ENCODE measurements at regions not wholly inside any gene's neighbourhood (a gene's known extent, or its start where the extent isn't known, plus 50 kb on each side); places are given as distances from the start of the nearest gene placed in this dataset.

DNA sequence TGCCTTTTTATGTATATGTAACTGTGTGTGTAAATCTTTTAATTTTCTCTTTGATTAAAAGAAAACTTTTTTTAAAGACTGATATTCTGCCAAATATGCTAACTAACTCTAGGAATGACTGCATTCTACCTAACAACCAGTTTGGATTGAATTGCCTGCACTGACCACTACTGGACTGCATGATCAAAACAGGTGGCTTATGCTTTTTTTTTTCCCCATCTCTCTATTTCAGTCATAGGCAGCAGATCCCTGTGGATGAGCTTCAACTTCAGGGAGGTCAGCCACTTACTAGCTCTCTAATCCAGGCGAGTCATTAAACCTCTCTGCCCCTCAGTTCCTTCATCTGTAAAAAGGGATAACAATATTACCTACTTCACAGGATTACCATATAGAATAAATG is 138.6 kb upstream of the SERTAD2 start:
- H3K9me3 ChIP-seq (replicated peaks in 1 of 2; ENCODE audit: control insufficient read depth in 2 of 2, insufficient read depth in 1 of 2, low read depth in 1 of 2, low read length in 2 of 2) = no peaks in the 10 kb centered on the region
- no peak overlapping the region for H2BK5ac ChIP-seq (ENCODE audit: low read length)
- no peak overlapping the region for H3K4me2 ChIP-seq (ENCODE audit: insufficient read depth, low read length, poor library complexity, severe bottlenecking)
- H3K79me1 ChIP-seq (ENCODE audit: low read depth, low read length) = no peaks in the 10 kb centered on the region
- H3K27me3 ChIP-seq (ENCODE audit: control insufficient read depth in 3 of 3, insufficient read depth in 3 of 3, low read depth in 1 of 3, low read length in 3 of 3) = peaks cover 0 to 24% (median 0%) of the 10 kb centered on the region in 3 experiments
- no peak overlapping the region for H2AFZ ChIP-seq (ENCODE audit: low read length)
- H3K9ac ChIP-seq (ENCODE audit: low read depth, low read length, poor library complexity) = no peak overlapping the region
- no peak overlapping the region for H2BK120ac ChIP-seq (ENCODE audit: low read depth, low read length)
- DNase-seq (ENCODE audit: low spot score) = no peak
- H3K14ac ChIP-seq (ENCODE audit: low read length) = no peak overlapping the region
- no peak overlapping the region for H2BK15ac ChIP-seq (ENCODE audit: low read length)
- no peak overlapping the region for H3K4me3 ChIP-seq (ENCODE audit: low read length in 2 of 2)
- H3K18ac ChIP-seq (ENCODE audit: low read length) = no peak overlapping the region
- H3K4me1 ChIP-seq (ENCODE audit: control insufficient read depth in 2 of 2, insufficient read depth in 1 of 2, low read depth in 1 of 2, low read length in 2 of 2) = peaks cover 0 to 2% of the 10 kb centered on the region in 2 donors
- no peak overlapping the region for H4K8ac ChIP-seq (ENCODE audit: low read depth, low read length)
- H2AK5ac ChIP-seq (ENCODE audit: low read depth, low read length) = no peak overlapping the region
- no peak overlapping the region for H2BK12ac ChIP-seq (ENCODE audit: low read length)
- no peaks in the 10 kb centered on the region for H3K36me3 ChIP-seq (replicated peaks in 1 of 2; ENCODE audit: control insufficient read depth in 2 of 2, insufficient read depth in 2 of 2, low read length in 2 of 2)
- H3K4ac ChIP-seq (ENCODE audit: low read length) = no peak overlapping the region
- WGBS, 2 donors (ENCODE audit: extremely low coverage in 2 of 2, insufficient read length in 2 of 2, insufficient replicate concordance in 1 of 2) = no CpG with 5 or more reads among the region's 1 CpG
- H3K23ac ChIP-seq (ENCODE audit: low read depth, low read length, poor library complexity) = no peak overlapping the region
- no peak overlapping the region for H4K91ac ChIP-seq (ENCODE audit: low read depth, low read length, poor library complexity)
- no peak overlapping the region for H3K27ac ChIP-seq (replicated peaks; ENCODE audit: low read length)

- H2AK5ac ChIP-seq (ENCODE audit: low read depth, low read length) = no peak overlapping the region
- H2BK120ac ChIP-seq (ENCODE audit: low read depth, low read length) = no peak overlapping the region
- no peak overlapping the region for H3K4me3 ChIP-seq (ENCODE audit: low read length in 2 of 2)
- H3K4me1 ChIP-seq (ENCODE audit: control insufficient read depth in 2 of 2, insufficient read depth in 1 of 2, low read depth in 1 of 2, low read length in 2 of 2) = peaks cover 0 to 2% of the 10 kb centered on the region in 2 donors
- H3K36me3 ChIP-seq (replicated peaks in 1 of 2; ENCODE audit: control insufficient read depth in 2 of 2, insufficient read depth in 2 of 2, low read length in 2 of 2) = no peaks in the 10 kb centered on the region
- no peak overlapping the region for H4K91ac ChIP-seq (ENCODE audit: low read depth, low read length, poor library complexity)
- H3K18ac ChIP-seq (ENCODE audit: low read length) = no peak overlapping the region
- no peaks in the 10 kb centered on the region for H3K9me3 ChIP-seq (replicated peaks in 1 of 2; ENCODE audit: control insufficient read depth in 2 of 2, insufficient read depth in 1 of 2, low read depth in 1 of 2, low read length in 2 of 2)
- no peak overlapping the region for H3K27ac ChIP-seq (replicated peaks; ENCODE audit: low read length)
- no peak overlapping the region for H2BK12ac ChIP-seq (ENCODE audit: low read length)
- H2BK15ac ChIP-seq (ENCODE audit: low read length) = no peak overlapping the region
- no peak overlapping the region for H2BK5ac ChIP-seq (ENCODE audit: low read length)
- H3K9ac ChIP-seq (ENCODE audit: low read depth, low read length, poor library complexity) = no peak overlapping the region
- no peak for DNase-seq (ENCODE audit: low spot score)
- no peak overlapping the region for H3K4me2 ChIP-seq (ENCODE audit: insufficient read depth, low read length, poor library complexity, severe bottlenecking)
- H2AFZ ChIP-seq (ENCODE audit: low read length) = no peak overlapping the region
- no peaks in the 10 kb centered on the region for H3K79me1 ChIP-seq (ENCODE audit: low read depth, low read length)
- no peak overlapping the region for H3K14ac ChIP-seq (ENCODE audit: low read length)
- peaks cover 0 to 31% (median 0%) of the 10 kb centered on the region in 3 experiments for H3K27me3 ChIP-seq (ENCODE audit: control insufficient read depth in 3 of 3, insufficient read depth in 3 of 3, low read depth in 1 of 3, low read length in 3 of 3)
- no peak overlapping the region for H3K4ac ChIP-seq (ENCODE audit: low read length)
- WGBS, 2 donors (ENCODE audit: extremely low coverage in 2 of 2, insufficient read length in 2 of 2, insufficient replicate concordance in 1 of 2) = no CpG with 5 or more reads among the region's 5 CpGs
- H4K8ac ChIP-seq (ENCODE audit: low read depth, low read length) = no peak overlapping the region
- no peak overlapping the region for H3K23ac ChIP-seq (ENCODE audit: low read depth, low read length, poor library complexity)
Measured at GRCh38 chr2:64792995-64793639, 139.4 kb upstream of the SERTAD2 start.

DNA sequence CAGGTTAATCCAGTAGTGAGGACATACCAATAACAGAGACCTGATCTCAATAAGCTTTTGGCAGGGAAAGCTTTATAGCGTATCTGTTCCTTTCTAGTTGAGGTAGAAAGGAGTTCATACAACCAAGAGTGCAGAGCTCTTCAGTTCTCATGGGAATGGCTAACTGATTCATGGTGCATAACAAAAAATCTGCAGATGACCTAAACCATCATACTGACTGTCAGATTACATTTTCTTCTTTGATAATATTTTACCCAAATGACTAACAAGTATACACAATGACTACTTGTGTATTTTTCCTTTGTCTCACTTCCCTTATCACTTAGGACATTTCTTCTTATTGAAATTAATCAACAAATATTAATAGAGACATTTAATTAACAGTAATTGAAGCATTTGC is 140.0 kb upstream of the SERTAD2 start:
- no peak overlapping the region for H2BK15ac ChIP-seq (ENCODE audit: low read length)
- no peak overlapping the region for H2AFZ ChIP-seq (ENCODE audit: low read length)
- no peak overlapping the region for H3K18ac ChIP-seq (ENCODE audit: low read length)
- H2BK12ac ChIP-seq (ENCODE audit: low read length) = no peak overlapping the region
- no peaks in the 10 kb centered on the region for H3K79me1 ChIP-seq (ENCODE audit: low read depth, low read length)
- no peak overlapping the region for H3K4me3 ChIP-seq (ENCODE audit: low read length in 2 of 2)
- H3K27me3 ChIP-seq (ENCODE audit: control insufficient read depth in 3 of 3, insufficient read depth in 3 of 3, low read depth in 1 of 3, low read length in 3 of 3) = peaks cover 0 to 35% (median 0%) of the 10 kb centered on the region in 3 experiments
- no peak overlapping the region for H3K9ac ChIP-seq (ENCODE audit: low read depth, low read length, poor library complexity)
- no peak overlapping the region for H2AK5ac ChIP-seq (ENCODE audit: low read depth, low read length)
- H2BK5ac ChIP-seq (ENCODE audit: low read length) = no peak overlapping the region
- no peak overlapping the region for H3K14ac ChIP-seq (ENCODE audit: low read length)
- no peak for DNase-seq (ENCODE audit: low spot score)
- H3K9me3 ChIP-seq (replicated peaks in 1 of 2; ENCODE audit: control insufficient read depth in 2 of 2, insufficient read depth in 1 of 2, low read depth in 1 of 2, low read length in 2 of 2) = no peaks in the 10 kb centered on the region
- H3K27ac ChIP-seq (replicated peaks; ENCODE audit: low read length) = no peak overlapping the region
- H4K8ac ChIP-seq (ENCODE audit: low read depth, low read length) = no peak overlapping the region
- H3K4ac ChIP-seq (ENCODE audit: low read length) = no peak overlapping the region
- no peaks in the 10 kb centered on the region for H3K36me3 ChIP-seq (replicated peaks in 1 of 2; ENCODE audit: control insufficient read depth in 2 of 2, insufficient read depth in 2 of 2, low read length in 2 of 2)
- no peak overlapping the region for H2BK120ac ChIP-seq (ENCODE audit: low read depth, low read length)
- H3K23ac ChIP-seq (ENCODE audit: low read depth, low read length, poor library complexity) = no peak overlapping the region
- H3K4me2 ChIP-seq (ENCODE audit: insufficient read depth, low read length, poor library complexity, severe bottlenecking) = no peak overlapping the region
- H4K91ac ChIP-seq (ENCODE audit: low read depth, low read length, poor library complexity) = no peak overlapping the region
- no CpG with 5 or more reads among the region's 1 CpG for WGBS, 2 donors (ENCODE audit: extremely low coverage in 2 of 2, insufficient read length in 2 of 2, insufficient replicate concordance in 1 of 2)
- H3K4me1 ChIP-seq (ENCODE audit: control insufficient read depth in 2 of 2, insufficient read depth in 1 of 2, low read depth in 1 of 2, low read length in 2 of 2) = peaks cover 0 to 2% of the 10 kb centered on the region in 2 donors

- peaks cover 0 to 39% (median 0%) of the 10 kb centered on the region in 3 experiments for H3K27me3 ChIP-seq (ENCODE audit: control insufficient read depth in 3 of 3, insufficient read depth in 3 of 3, low read depth in 1 of 3, low read length in 3 of 3)
- no peaks in the 10 kb centered on the region for H3K36me3 ChIP-seq (replicated peaks in 1 of 2; ENCODE audit: control insufficient read depth in 2 of 2, insufficient read depth in 2 of 2, low read length in 2 of 2)
- H2AK5ac ChIP-seq (ENCODE audit: low read depth, low read length) = no peak overlapping the region
- H3K9ac ChIP-seq (ENCODE audit: low read depth, low read length, poor library complexity) = no peak overlapping the region
- peaks cover 0 to 2% of the 10 kb centered on the region in 2 donors for H3K4me1 ChIP-seq (ENCODE audit: control insufficient read depth in 2 of 2, insufficient read depth in 1 of 2, low read depth in 1 of 2, low read length in 2 of 2)
- no peak overlapping the region for H3K4ac ChIP-seq (ENCODE audit: low read length)
- no peak overlapping the region for H4K91ac ChIP-seq (ENCODE audit: low read depth, low read length, poor library complexity)
- H3K4me3 ChIP-seq (ENCODE audit: low read length in 2 of 2) = no peak overlapping the region
- H3K14ac ChIP-seq (ENCODE audit: low read length) = no peak overlapping the region
- H2BK15ac ChIP-seq (ENCODE audit: low read length) = no peak overlapping the region
- no CpG with 5 or more reads among the region's 6 CpGs for WGBS, 2 donors (ENCODE audit: extremely low coverage in 2 of 2, insufficient read length in 2 of 2, insufficient replicate concordance in 1 of 2)
- no peak overlapping the region for H2BK12ac ChIP-seq (ENCODE audit: low read length)
- no peak for DNase-seq (ENCODE audit: low spot score)
- no peak overlapping the region for H2BK5ac ChIP-seq (ENCODE audit: low read length)
- no peaks in the 10 kb centered on the region for H3K79me1 ChIP-seq (ENCODE audit: low read depth, low read length)
- no peak overlapping the region for H4K8ac ChIP-seq (ENCODE audit: low read depth, low read length)
- H3K18ac ChIP-seq (ENCODE audit: low read length) = no peak overlapping the region
- H3K23ac ChIP-seq (ENCODE audit: low read depth, low read length, poor library complexity) = no peak overlapping the region
- no peaks in the 10 kb centered on the region for H3K9me3 ChIP-seq (replicated peaks in 1 of 2; ENCODE audit: control insufficient read depth in 2 of 2, insufficient read depth in 1 of 2, low read depth in 1 of 2, low read length in 2 of 2)
- H3K27ac ChIP-seq (replicated peaks; ENCODE audit: low read length) = no peak overlapping the region
- H2AFZ ChIP-seq (ENCODE audit: low read length) = no peak overlapping the region
- no peak overlapping the region for H3K4me2 ChIP-seq (ENCODE audit: insufficient read depth, low read length, poor library complexity, severe bottlenecking)
- no peak overlapping the region for H2BK120ac ChIP-seq (ENCODE audit: low read depth, low read length)
Measured at GRCh38 chr2:64794426-64794995, 140.8 kb upstream of the SERTAD2 start.
